PC-3 (cell line): ENCODE measurements at regions not wholly inside any gene's neighbourhood (a gene's known extent, or its start where the extent isn't known, plus 50 kb on each side); places are given as distances from the start of the nearest gene placed in this dataset.

ENCODE experiments used
- ATAC-seq: fragments of 200-7000 bp; cut with Tn5 transposase; 2 replicates; pipeline ENCODE4 v1.9.1; 2020; ENCODE audit warnings: mild to moderate bottlenecking, moderate library complexity
- BruUV-seq: library from RNA; stranded (reverse); fragments of 400-500 nt; replicated peaks from 2 replicates; lab custom pipeline; 2021; lab: Mats Ljungman, UMichigan
- CTCF ChIA-PET: fragments of 300-600 bp; sonication (Branson Sonifier 250); formaldehyde crosslinking; loops from one replicate; lab custom pipeline; 2022; ENCODE audit warnings: antibody characterized with exemption; lab: Charles Lee
- POLR2A ChIA-PET: fragments of 300-600 bp; sonication (Branson Sonifier 250); formaldehyde crosslinking; loops from one replicate; lab custom pipeline; 2022; ENCODE audit warnings: antibody characterized with exemption; ENCODE audit not compliant: unreplicated experiment; lab: Charles Lee
- DNase-seq: peaks from one replicate; pipeline ENCODE4 v3.0.0-alpha.2; 2015
- H2AFZ ChIP-seq: fragments of 300-600 bp; sonication (generic); 2 replicates; pipeline ENCODE4 v1.6.0; 2016; ENCODE audit warnings: antibody characterized with exemption, low read length
- H3F3A ChIP-seq: fragments of 300-600 bp; sonication (generic); one replicate; pipeline ENCODE4 v1.6.0; 2017; ENCODE audit warnings: antibody characterized with exemption, low read length, control low read depth, mild to moderate bottlenecking; ENCODE audit not compliant: unreplicated experiment
- H3K27ac ChIP-seq: fragments of 300-600 bp; sonication (generic); 2 replicates; pipeline ENCODE4 v1.5.1; 2016; ENCODE audit warnings: mild to moderate bottlenecking, low read length
- H3K27me3 ChIP-seq: fragments of 300-600 bp; sonication (generic); 2 replicates; pipeline ENCODE4 v1.6.1; 2016; ENCODE audit warnings: low read length, mixed read lengths
- H3K36me3 ChIP-seq: fragments of 300-600 bp; sonication (generic); 2 replicates; pipeline ENCODE4 v1.6.1; 2016; ENCODE audit warnings: low read depth, mixed run types, low read length, mixed read lengths
- H3K4me1 ChIP-seq: fragments of 300-600 bp; sonication (generic); 2 replicates; pipeline ENCODE4 v1.5.1; 2016; ENCODE audit warnings: low read length; ENCODE audit not compliant: insufficient read depth
- H3K4me2 ChIP-seq: fragments of 300-600 bp; sonication (generic); 2 replicates; pipeline ENCODE4 v1.6.0; 2016; ENCODE audit warnings: low read length
- H3K4me3 ChIP-seq: fragments of 300-600 bp; sonication (generic); 2 replicates; pipeline ENCODE4 v1.5.1; 2016; ENCODE audit warnings: mild to moderate bottlenecking, low read length, mixed read lengths
- H3K79me2 ChIP-seq: fragments of 300-600 bp; sonication (generic); 2 replicates; pipeline ENCODE4 v1.6.1; 2017; ENCODE audit warnings: low read length, mixed read lengths
- H3K9ac ChIP-seq: fragments of 300-600 bp; sonication (generic); 2 replicates; pipeline ENCODE4 v1.6.0; 2016; ENCODE audit warnings: mild to moderate bottlenecking, low read length
- H3K9me2 ChIP-seq: fragments of 300-600 bp; sonication (generic); replicated peaks from 2 replicates; pipeline ENCODE4 v1.6.1; 2016; ENCODE audit warnings: mixed run types, low read length, mixed read lengths
- H3K9me3 ChIP-seq: fragments of 300-600 bp; sonication (generic); 2 replicates; pipeline ENCODE4 v1.6.1; 2016; ENCODE audit warnings: low read length, mixed read lengths
- H4K20me1 ChIP-seq: fragments of 300-600 bp; sonication (generic); 2 replicates; pipeline ENCODE4 v1.6.1; 2016; ENCODE audit warnings: low read length, mixed read lengths
- CTCF ChIP-seq: fragments of 300-600 bp; sonication (generic); conservative IDR thresholded peaks from 2 replicates; pipeline ENCODE4 v1.5.1; 2017; ENCODE audit warnings: antibody characterized with exemption, low read depth, mild to moderate bottlenecking, low read length
- EZH2 ChIP-seq: fragments of 300-600 bp; sonication (generic); IDR thresholded peaks from one replicate; pipeline ENCODE4 v1.6.1; 2017; ENCODE audit warnings: antibody characterized with exemption, mild to moderate bottlenecking, low read length; ENCODE audit not compliant: unreplicated experiment
- EZH2phosphoT487 ChIP-seq: fragments of 300-600 bp; sonication (generic); IDR thresholded peaks from 2 replicates; pipeline ENCODE4 v1.6.1; 2018; ENCODE audit warnings: mild to moderate bottlenecking, antibody characterized with exemption, low read length, borderline replicate concordance
- intact Hi-C: fragments of 100-400 bp; cut with micrococcal nuclease; formaldehyde crosslinking; loops from 2 replicates; pipeline ENCODE4 v1.9.0; 2023

GRCh38 chr2:17245906-17246305, 272.3 kb downstream of the RAD51AP2 start:
- no peaks in the 10 kb centered on the region for H3K36me3 ChIP-seq
- H3K4me1 ChIP-seq = no peaks in the 10 kb centered on the region
- DNase-seq (no peak), ATAC-seq (no peak)
- no peaks in the 10 kb centered on the region for H3K79me2 ChIP-seq
- no peaks in the 10 kb centered on the region for H3K27me3 ChIP-seq
- intact Hi-C loops = no loop called here
- no TSS peak for BruUV-seq
- H3K9ac ChIP-seq = no peak overlapping the region
- H3K27ac ChIP-seq = no peak overlapping the region
- TF ChIP-seq EZH2 = no peak
- TF ChIP-seq EZH2phosphoT487 = no peak
- no peak for TF ChIP-seq CTCF
- no peaks in the 10 kb centered on the region for H4K20me1 ChIP-seq
- H3K4me3 ChIP-seq = no peak overlapping the region
- H3K4me2 ChIP-seq = no peak overlapping the region
- H3K9me2 ChIP-seq = no peaks in the 10 kb centered on the region
- POLR2A ChIA-PET = no interaction called here
- H3K9me3 ChIP-seq = no peaks in the 10 kb centered on the region
- CTCF ChIA-PET = no interaction called here
- H3F3A ChIP-seq = no peaks in the 10 kb centered on the region
- no peak overlapping the region for H2AFZ ChIP-seq

- ChIA-PET POLR2A (no interaction called here), CTCF (no interaction called here)
Measured at GRCh38 chr2:17242813-17243485, 275.3 kb downstream of the RAD51AP2 start.

More at GRCh38 chr2:17242813-17243485, 275.3 kb downstream of the RAD51AP2 start:
- intact Hi-C loops = no loop called here
- DNase-seq (no peak), ATAC-seq (no peak)
- no peak overlapping the region for H3K4me3 ChIP-seq
- no peaks in the 10 kb centered on the region for H4K20me1 ChIP-seq
- H3K27ac ChIP-seq = no peak overlapping the region
- no peak overlapping the region for H3K4me2 ChIP-seq
- no peak overlapping the region for H3K9ac ChIP-seq
- no peaks in the 10 kb centered on the region for H3F3A ChIP-seq
- H3K79me2 ChIP-seq = no peaks in the 10 kb centered on the region
- no peaks in the 10 kb centered on the region for H3K36me3 ChIP-seq
- H3K9me3 ChIP-seq = no peaks in the 10 kb centered on the region
- no peaks in the 10 kb centered on the region for H3K4me1 ChIP-seq
- H3K27me3 ChIP-seq = no peaks in the 10 kb centered on the region
- TF ChIP-seq EZH2 = no peak
- no peak for TF ChIP-seq CTCF
- no peak for TF ChIP-seq EZH2phosphoT487
- no TSS peak for BruUV-seq
- no peak overlapping the region for H2AFZ ChIP-seq
- H3K9me2 ChIP-seq = no peaks in the 10 kb centered on the region
